Neural cell (in vitro differentiated cells): ENCODE measurements at regions not wholly inside any gene's neighbourhood (a gene's known extent, or its start where the extent isn't known, plus 50 kb on each side); places are given as distances from the start of the nearest gene placed in this dataset.

Experiments
- H2AFZ ChIP-seq: fragments of 200-600, 300-800 bp; sonication (generic), shearing (Covaris generic); 2 replicates; pipeline ENCODE4 v1.6.0; 2014; ENCODE audit warnings: low read depth, mild to moderate bottlenecking, antibody characterized with exemption, low read length, moderate library complexity
- H3F3A ChIP-seq: fragments of 200-600 bp; shearing (Covaris generic); 2 replicates; pipeline ENCODE4 v1.6.1; 2016; ENCODE audit warnings: mild to moderate bottlenecking, moderate library complexity, mixed read lengths, antibody characterized with exemption, low read length; ENCODE audit not compliant: insufficient read depth, poor library complexity, severe bottlenecking
- H3K27ac ChIP-seq: fragments of 200-600, 300-800 bp; sonication (generic), shearing (Covaris generic); 2 replicates; pipeline ENCODE4 v1.5.1; 2014; ENCODE audit warnings: mild to moderate bottlenecking, low read length, moderate library complexity
- H3K27me3 ChIP-seq: fragments of 300-800, 200-600 bp; sonication (generic), shearing (Covaris generic); 2 replicates; pipeline ENCODE4 v1.6.0; 2014; ENCODE audit warnings: mild to moderate bottlenecking, low read depth, low read length, moderate library complexity; ENCODE audit not compliant: insufficient read depth
- H3K36me3 ChIP-seq: fragments of 300-800, 200-600 bp; sonication (generic), shearing (Covaris generic); 2 replicates; pipeline ENCODE4 v1.5.1; 2014; ENCODE audit warnings: mild to moderate bottlenecking, antibody characterized with exemption, low read length, moderate library complexity; ENCODE audit not compliant: insufficient read depth
- H3K4me2 ChIP-seq: fragments of 300-800, 200-600 bp; sonication (generic), shearing (Covaris generic); 2 replicates; pipeline ENCODE4 v1.6.0; 2014; ENCODE audit warnings: mild to moderate bottlenecking, low read length
- H3K4me3 ChIP-seq: fragments of 300-800, 200-600 bp; sonication (generic), shearing (Covaris generic); 2 replicates; pipeline ENCODE4 v1.5.1; 2014; ENCODE audit warnings: mild to moderate bottlenecking, low read length, moderate library complexity
- H3K79me2 ChIP-seq: fragments of 200-600 bp; shearing (Covaris generic); replicated peaks from 2 replicates; pipeline ENCODE4 v1.6.0; 2014; ENCODE audit warnings: mild to moderate bottlenecking, low read length, moderate library complexity; ENCODE audit not compliant: insufficient read depth
- H3K9ac ChIP-seq: fragments of 300-800, 200-600 bp; sonication (generic), shearing (Covaris generic); 2 replicates; pipeline ENCODE4 v1.6.1; 2016; ENCODE audit warnings: mild to moderate bottlenecking, low read length, mixed read lengths
- H3K9me2 ChIP-seq: fragments of 200-600 bp; shearing (Covaris generic); 2 replicates; pipeline ENCODE4 v1.6.1; 2016; ENCODE audit warnings: mild to moderate bottlenecking, low read length, mixed read lengths; ENCODE audit not compliant: insufficient read depth
- H3K9me3 ChIP-seq: fragments of 200-600, 300-800 bp; sonication (generic), shearing (Covaris generic); 2 replicates; pipeline ENCODE4 v1.6.1; 2016; ENCODE audit warnings: mild to moderate bottlenecking, mixed run types, low read length, moderate library complexity, mixed read lengths
- H4K20me1 ChIP-seq: fragments of 200-600 bp; shearing (Covaris generic); 2 replicates; pipeline ENCODE4 v1.6.1; 2016; ENCODE audit warnings: mild to moderate bottlenecking, mixed run types; ENCODE audit not compliant: insufficient read depth
- EP300 ChIP-seq: fragments of 450-650 bp; conservative IDR thresholded peaks from 2 replicates; pipeline ENCODE4 v1.6.1; 2014; ENCODE audit warnings: antibody characterized with exemption, mild to moderate bottlenecking, moderate library complexity; ENCODE audit not compliant: poor library complexity, severe bottlenecking
- EZH2 ChIP-seq: fragments of 200-600, 300-800 bp; shearing (Covaris generic), sonication (generic); IDR thresholded peaks from 2 replicates; pipeline ENCODE4 v1.6.1; 2014; ENCODE audit warnings: antibody characterized with exemption, low read length, borderline replicate concordance, mild to moderate bottlenecking; ENCODE audit not compliant: insufficient read depth, poor library complexity, severe bottlenecking
- MXI1 ChIP-seq: fragments of 450-650 bp; conservative IDR thresholded peaks from 2 replicates; pipeline ENCODE4 v1.6.1; 2014; ENCODE audit warnings: antibody characterized with exemption, mild to moderate bottlenecking; ENCODE audit not compliant: poor library complexity, severe bottlenecking
- POLR2AphosphoS5 ChIP-seq: IDR thresholded peaks from 2 replicates; pipeline ENCODE4 v1.6.1; 2012
- RAD21 ChIP-seq: fragments of 450-650 bp; conservative IDR thresholded peaks from 2 replicates; pipeline ENCODE4 v1.6.1; 2014; ENCODE audit warnings: antibody characterized with exemption, mild to moderate bottlenecking, moderate library complexity
- SMC3 ChIP-seq: fragments of 450-650 bp; conservative IDR thresholded peaks from 2 replicates; pipeline ENCODE4 v1.6.1; 2014; ENCODE audit warnings: antibody characterized with exemption, mild to moderate bottlenecking, moderate library complexity; ENCODE audit not compliant: poor library complexity
- TAF1 ChIP-seq: IDR thresholded peaks from 2 replicates; pipeline ENCODE4 v1.6.1; 2012; ENCODE audit warnings: low read depth
- TF ChIP-seq, protein P1 (sequence below): IDR thresholded peaks from 2 replicates; pipeline ENCODE4 v1.6.1; 2012; ENCODE audit warnings: borderline replicate concordance
- TF ChIP-seq, protein P2 (sequence below): fragments of 450-650 bp; IDR thresholded peaks from 2 replicates; pipeline ENCODE4 v1.5.1; 2014; ENCODE audit warnings: antibody characterized with exemption, mild to moderate bottlenecking, moderate library complexity; ENCODE audit not compliant: poor library complexity, severe bottlenecking

DNA sequence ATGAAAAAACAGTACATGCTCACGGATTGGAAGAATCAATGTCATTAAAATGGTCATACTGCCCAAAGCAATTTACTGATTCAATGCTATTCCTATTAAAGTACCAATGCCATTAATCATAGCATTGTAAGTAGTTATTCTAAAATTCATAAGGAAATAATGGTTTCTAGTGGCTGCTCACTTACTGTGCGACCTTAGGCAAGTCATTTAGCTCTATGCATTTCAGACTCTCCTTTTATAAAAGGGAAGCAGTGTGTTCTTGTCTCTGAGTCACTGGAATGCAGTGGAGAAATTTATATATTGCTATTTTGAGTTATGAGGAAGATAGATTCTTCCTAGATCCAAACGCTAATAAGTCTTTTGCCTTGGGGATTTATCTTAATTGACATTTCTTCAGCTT, 174.8 kb downstream of the KCNA4 start:
- Histone ChIP-seq H3K9ac (no peak overlapping the region), H3K79me2 (no peaks in the 10 kb centered on the region), H3K9me2 (no peaks in the 10 kb centered on the region), H4K20me1 (no peaks in the 10 kb centered on the region), H3K27ac (no peak overlapping the region), H2AFZ (no peak overlapping the region), H3K27me3 (no peaks in the 10 kb centered on the region), H3K4me3 (no peak overlapping the region), H3K9me3 (no peaks in the 10 kb centered on the region), H3K36me3 (no peaks in the 10 kb centered on the region), H3F3A (no peaks in the 10 kb centered on the region), H3K4me2 (no peak overlapping the region)
- TF ChIP-seq TAF1 (no peak), POLR2AphosphoS5 (no peak), SMC3 (no peak), EP300 (no peak)
- TF ChIP-seq, protein P1, sequence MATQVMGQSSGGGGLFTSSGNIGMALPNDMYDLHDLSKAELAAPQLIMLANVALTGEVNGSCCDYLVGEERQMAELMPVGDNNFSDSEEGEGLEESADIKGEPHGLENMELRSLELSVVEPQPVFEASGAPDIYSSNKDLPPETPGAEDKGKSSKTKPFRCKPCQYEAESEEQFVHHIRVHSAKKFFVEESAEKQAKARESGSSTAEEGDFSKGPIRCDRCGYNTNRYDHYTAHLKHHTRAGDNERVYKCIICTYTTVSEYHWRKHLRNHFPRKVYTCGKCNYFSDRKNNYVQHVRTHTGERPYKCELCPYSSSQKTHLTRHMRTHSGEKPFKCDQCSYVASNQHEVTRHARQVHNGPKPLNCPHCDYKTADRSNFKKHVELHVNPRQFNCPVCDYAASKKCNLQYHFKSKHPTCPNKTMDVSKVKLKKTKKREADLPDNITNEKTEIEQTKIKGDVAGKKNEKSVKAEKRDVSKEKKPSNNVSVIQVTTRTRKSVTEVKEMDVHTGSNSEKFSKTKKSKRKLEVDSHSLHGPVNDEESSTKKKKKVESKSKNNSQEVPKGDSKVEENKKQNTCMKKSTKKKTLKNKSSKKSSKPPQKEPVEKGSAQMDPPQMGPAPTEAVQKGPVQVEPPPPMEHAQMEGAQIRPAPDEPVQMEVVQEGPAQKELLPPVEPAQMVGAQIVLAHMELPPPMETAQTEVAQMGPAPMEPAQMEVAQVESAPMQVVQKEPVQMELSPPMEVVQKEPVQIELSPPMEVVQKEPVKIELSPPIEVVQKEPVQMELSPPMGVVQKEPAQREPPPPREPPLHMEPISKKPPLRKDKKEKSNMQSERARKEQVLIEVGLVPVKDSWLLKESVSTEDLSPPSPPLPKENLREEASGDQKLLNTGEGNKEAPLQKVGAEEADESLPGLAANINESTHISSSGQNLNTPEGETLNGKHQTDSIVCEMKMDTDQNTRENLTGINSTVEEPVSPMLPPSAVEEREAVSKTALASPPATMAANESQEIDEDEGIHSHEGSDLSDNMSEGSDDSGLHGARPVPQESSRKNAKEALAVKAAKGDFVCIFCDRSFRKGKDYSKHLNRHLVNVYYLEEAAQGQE: no peak

- Histone ChIP-seq H3K27me3 (no peaks in the 10 kb centered on the region), H3K36me3 (no peaks in the 10 kb centered on the region), H3K9ac (no peak overlapping the region), H3K9me2 (no peaks in the 10 kb centered on the region), H3K79me2 (no peaks in the 10 kb centered on the region), H4K20me1 (no peaks in the 10 kb centered on the region), H3K4me3 (no peak overlapping the region), H3K9me3 (no peaks in the 10 kb centered on the region), H3K4me2 (no peak overlapping the region), H2AFZ (no peak overlapping the region), H3K27ac (no peak overlapping the region), H3F3A (no peaks in the 10 kb centered on the region)
- TF ChIP-seq EZH2 (no peak), EP300 (no peak), TAF1 (no peak), POLR2AphosphoS5 (no peak), MXI1 (no peak), SMC3 (no peak), RAD21 (no peak)
- TF ChIP-seq, protein P1: no peak
- TF ChIP-seq, protein P2, sequence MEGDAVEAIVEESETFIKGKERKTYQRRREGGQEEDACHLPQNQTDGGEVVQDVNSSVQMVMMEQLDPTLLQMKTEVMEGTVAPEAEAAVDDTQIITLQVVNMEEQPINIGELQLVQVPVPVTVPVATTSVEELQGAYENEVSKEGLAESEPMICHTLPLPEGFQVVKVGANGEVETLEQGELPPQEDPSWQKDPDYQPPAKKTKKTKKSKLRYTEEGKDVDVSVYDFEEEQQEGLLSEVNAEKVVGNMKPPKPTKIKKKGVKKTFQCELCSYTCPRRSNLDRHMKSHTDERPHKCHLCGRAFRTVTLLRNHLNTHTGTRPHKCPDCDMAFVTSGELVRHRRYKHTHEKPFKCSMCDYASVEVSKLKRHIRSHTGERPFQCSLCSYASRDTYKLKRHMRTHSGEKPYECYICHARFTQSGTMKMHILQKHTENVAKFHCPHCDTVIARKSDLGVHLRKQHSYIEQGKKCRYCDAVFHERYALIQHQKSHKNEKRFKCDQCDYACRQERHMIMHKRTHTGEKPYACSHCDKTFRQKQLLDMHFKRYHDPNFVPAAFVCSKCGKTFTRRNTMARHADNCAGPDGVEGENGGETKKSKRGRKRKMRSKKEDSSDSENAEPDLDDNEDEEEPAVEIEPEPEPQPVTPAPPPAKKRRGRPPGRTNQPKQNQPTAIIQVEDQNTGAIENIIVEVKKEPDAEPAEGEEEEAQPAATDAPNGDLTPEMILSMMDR: no peak
Observed at GRCh38 chr11:29826878-29827277, 190.0 kb downstream of the KCNA4 start.
